Epidermal melanocyte (primary cell): ENCODE measurements at regions not wholly inside any gene's neighbourhood (a gene's known extent, or its start where the extent isn't known, plus 50 kb on each side); places are given as distances from the start of the nearest gene placed in this dataset.
"Not testable (repeated sequence)": the region's sequence is repeated elsewhere in the genome, so short reads cannot be mapped to it uniquely, and the experiment has no call there.

Experiments
- DNase-seq: peaks from one replicate; pipeline ENCODE4 v3.0.0; 2011; ENCODE audit warnings: low spot score; ENCODE audit not compliant: insufficient read length

- no peak for DNase-seq
Measured at GRCh38 chr6:120363429-120363828, 970.9 kb downstream of the TBC1D32 start.

- not testable (repeated sequence) for DNase-seq
Measured at GRCh38 chr6:120358535-120358934, 975.7 kb downstream of the TBC1D32 start.

- no peak for DNase-seq
Measured at GRCh38 chr6:120357447-120357846, 976.8 kb downstream of the TBC1D32 start.

GRCh38 chr6:120355822-120356221, 978.5 kb downstream of the TBC1D32 start:
- no peak for DNase-seq

- no peak for DNase-seq
Measured at GRCh38 chr6:120354452-120355098, 979.7 kb downstream of the TBC1D32 start.

- no peak for DNase-seq
Measured at GRCh38 chr6:120352491-120352890, 981.8 kb downstream of the TBC1D32 start.

- no peak for DNase-seq
Measured at GRCh38 chr6:120348926-120349325, 985.4 kb downstream of the TBC1D32 start.

- no peak for DNase-seq
Measured at GRCh38 chr6:120328521-120328920, 979.0 kb upstream of the MAN1A1 start.

GRCh38 chr6:120320481-120321162, 971.1 kb upstream of the MAN1A1 start:
- no peak for DNase-seq

- no peak for DNase-seq
Measured at GRCh38 chr6:120304223-120304622, 954.7 kb upstream of the MAN1A1 start.

- no peak for DNase-seq
Measured at GRCh38 chr6:120303527-120303926, 954.0 kb upstream of the MAN1A1 start.

GRCh38 chr6:120302041-120302440, 952.5 kb upstream of the MAN1A1 start:
- DNase-seq: no peak

- DNase-seq: no peak
Measured at GRCh38 chr6:120290964-120291363, 941.4 kb upstream of the MAN1A1 start.

GRCh38 chr6:120282005-120282404, 932.4 kb upstream of the MAN1A1 start:
- no peak for DNase-seq

- no peak for DNase-seq
Measured at GRCh38 chr6:120279466-120280167, 930.1 kb upstream of the MAN1A1 start.

- DNase-seq: no peak
Measured at GRCh38 chr6:120278689-120279396, 929.3 kb upstream of the MAN1A1 start.

GRCh38 chr6:120274547-120274946, 925.0 kb upstream of the MAN1A1 start:
- no peak for DNase-seq

GRCh38 chr6:120273411-120273810, 923.9 kb upstream of the MAN1A1 start:
- no peak for DNase-seq

- no peak for DNase-seq
Measured at GRCh38 chr6:120272038-120272437, 922.5 kb upstream of the MAN1A1 start.

GRCh38 chr6:120268256-120268655, 918.7 kb upstream of the MAN1A1 start:
- not testable (repeated sequence) for DNase-seq

- DNase-seq: no peak
Measured at GRCh38 chr6:120262354-120262753, 912.8 kb upstream of the MAN1A1 start.

- DNase-seq: no peak
Measured at GRCh38 chr6:120260636-120261035, 911.1 kb upstream of the MAN1A1 start.
